Muscle of leg (tissue), 3 donors: ENCODE measurements at regions not wholly inside any gene's neighbourhood (a gene's known extent, or its start where the extent isn't known, plus 50 kb on each side); places are given as distances from the start of the nearest gene placed in this dataset.
A peak's percentile ranks its signal among the peaks of the same experiment; 100 is the strongest.

Experiments used
- DNase-seq: peaks from one replicate; pipeline ENCODE4 v3.0.0; 2013
- H3K27ac ChIP-seq: one replicate; pipeline ENCODE4 v1.5.1; 2013; ENCODE audit warnings: mild to moderate bottlenecking, low read length, control low read depth
- H3K27me3 ChIP-seq: one replicate; pipeline ENCODE4 v1.6.1; 2013; ENCODE audit warnings: low read length; ENCODE audit not compliant: control insufficient read depth, insufficient read depth
- H3K36me3 ChIP-seq: one replicate; pipeline ENCODE4 v1.6.1; 2013; ENCODE audit warnings: low read length; ENCODE audit not compliant: control insufficient read depth, insufficient read depth
- H3K4me1 ChIP-seq: one replicate; pipeline ENCODE4 v1.6.1; 2013; ENCODE audit warnings: low read length; ENCODE audit not compliant: control insufficient read depth, insufficient read depth
- H3K4me3 ChIP-seq: one replicate; pipeline ENCODE4 v1.5.1; 2013; ENCODE audit warnings: low read length, control low read depth
- H3K9me3 ChIP-seq: replicated peaks from 2 replicates; pipeline ENCODE4 v1.6.1; 2013; ENCODE audit warnings: low read depth, low read length; ENCODE audit not compliant: control insufficient read depth
- WGBS: methylation state at CpG from one replicate; pipeline ENCODE4 v1.1.5; 2013; ENCODE audit warnings: missing lambda C conversion rate; ENCODE audit not compliant: insufficient coverage; 5-methylcytosine and 5-hydroxymethylcytosine counted together

DNA sequence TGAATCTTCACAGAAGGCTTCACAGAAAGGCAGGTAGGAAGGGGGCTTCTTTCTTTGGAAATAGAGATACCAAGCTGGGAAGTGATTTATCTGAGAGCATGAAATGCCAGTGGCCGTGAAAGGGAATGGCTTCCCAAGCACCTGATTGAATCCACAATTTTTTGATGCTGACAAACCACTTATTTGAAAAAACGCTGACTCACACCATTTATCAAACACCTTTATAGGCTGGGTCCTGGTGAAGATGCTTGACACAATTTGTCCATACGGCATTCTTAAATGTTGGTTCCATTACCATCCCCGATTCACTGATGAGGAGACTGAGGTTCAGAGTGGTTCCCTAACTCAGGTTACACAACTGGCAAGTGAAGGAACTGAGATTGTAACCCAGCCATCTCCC lies 64.1 kb upstream of the POMGNT2 start:
- no peaks in the 10 kb centered on the region for H3K27me3 ChIP-seq
- WGBS: 83% methylated on average over 1 of the region's 4 CpGs
- H3K4me1 ChIP-seq: no peaks in the 10 kb centered on the region
- H3K4me3 ChIP-seq: no peak overlapping the region
- no peak overlapping the region for H3K27ac ChIP-seq
- DNase-seq: no peak
- peaks cover 15% of the 10 kb centered on the region for H3K9me3 ChIP-seq
- H3K36me3 ChIP-seq: no peaks in the 10 kb centered on the region

DNA sequence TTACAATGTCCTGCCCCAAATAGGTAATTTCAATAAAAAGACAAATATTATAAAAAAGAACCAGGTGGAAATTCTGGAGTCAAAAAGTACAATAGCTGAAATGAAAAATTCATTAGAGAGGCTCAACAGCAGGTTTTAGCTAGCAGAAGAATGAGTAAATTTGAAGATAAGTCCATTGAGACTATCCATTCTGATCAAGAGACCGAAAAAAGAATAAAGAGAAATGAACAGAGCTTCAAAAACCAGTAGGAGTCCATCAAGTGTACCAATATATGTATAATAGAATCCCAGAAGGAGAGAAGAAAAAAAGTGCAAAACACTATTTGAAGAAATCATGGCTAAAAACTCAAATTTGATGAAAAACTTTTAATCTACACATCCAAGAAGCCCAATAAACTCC lies 60.5 kb upstream of the POMGNT2 start:
- Histone ChIP-seq H3K27me3 (no peaks in the 10 kb centered on the region), H3K36me3 (no peaks in the 10 kb centered on the region), H3K4me1 (peaks cover 12% of the 10 kb centered on the region), H3K9me3 (peaks cover 9% of the 10 kb centered on the region), H3K4me3 (no peak overlapping the region), H3K27ac (no peak overlapping the region)
- DNase-seq: no peak
- no CpG with 5 or more reads among the region's 1 CpG for WGBS

DNA sequence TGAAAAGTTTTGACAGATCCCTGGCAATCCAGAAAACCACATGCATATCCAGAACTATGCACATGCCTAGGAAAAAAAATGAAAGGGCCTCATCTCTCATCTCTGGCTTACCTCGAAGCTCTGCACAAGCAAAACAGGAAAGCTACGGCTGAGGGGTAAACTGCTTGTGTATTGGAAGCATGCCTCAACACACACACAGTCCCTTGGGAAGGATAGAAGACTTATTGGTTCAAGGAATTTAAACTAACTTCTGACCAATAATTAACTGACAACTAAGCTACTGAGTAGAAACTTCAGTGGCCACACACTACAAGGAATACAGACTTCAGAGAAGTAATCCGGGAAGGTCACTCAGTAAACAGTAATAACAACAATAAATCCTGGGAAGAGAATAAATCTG lies 59.9 kb upstream of the POMGNT2 start:
- no peak for DNase-seq
- Histone ChIP-seq H3K4me1 (peaks cover 14% of the 10 kb centered on the region), H3K27ac (no peak overlapping the region), H3K4me3 (no peak overlapping the region), H3K9me3 (peaks cover 9% of the 10 kb centered on the region), H3K36me3 (no peaks in the 10 kb centered on the region), H3K27me3 (no peaks in the 10 kb centered on the region)
- WGBS: no CpG with 5 or more reads among the region's 3 CpGs

DNA sequence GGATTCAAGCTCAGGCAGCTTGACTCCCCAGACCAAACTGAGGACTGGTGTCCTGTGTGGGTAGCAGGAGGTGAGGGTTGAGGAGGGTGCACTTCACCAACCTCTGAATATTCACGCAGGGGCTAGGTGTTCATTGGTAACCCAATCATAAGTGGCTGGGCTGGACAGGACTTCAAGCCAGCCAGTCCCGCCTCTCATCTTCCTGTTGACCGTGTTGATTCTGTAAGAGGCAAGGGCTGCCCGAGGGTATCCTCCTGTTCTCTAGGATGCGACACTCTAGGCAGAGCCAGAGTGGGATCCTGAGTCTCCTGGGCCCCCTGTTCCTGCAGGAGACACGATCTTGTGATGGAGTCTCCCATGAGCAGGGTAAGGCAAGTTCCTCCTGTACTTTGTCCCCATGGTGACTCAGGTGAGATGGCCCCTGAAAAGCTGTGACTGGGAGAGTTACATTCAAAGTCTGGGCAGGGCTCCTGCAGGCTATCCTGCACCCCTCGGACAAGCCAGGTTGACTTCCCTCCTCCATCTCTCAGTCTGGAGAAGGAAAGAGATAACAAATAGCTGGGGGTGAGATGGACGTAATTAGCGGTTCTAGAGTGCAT lies 58.1 kb upstream of the POMGNT2 start:
- Histone ChIP-seq H3K9me3 (peaks cover 9% of the 10 kb centered on the region), H3K36me3 (no peaks in the 10 kb centered on the region), H3K4me3 (no peak overlapping the region), H3K27me3 (no peaks in the 10 kb centered on the region), H3K4me1 (peaks cover 16% of the 10 kb centered on the region), H3K27ac (no peak overlapping the region)
- WGBS: 74% methylated on average over 7 of the region's 9 CpGs
- no peak for DNase-seq

DNA sequence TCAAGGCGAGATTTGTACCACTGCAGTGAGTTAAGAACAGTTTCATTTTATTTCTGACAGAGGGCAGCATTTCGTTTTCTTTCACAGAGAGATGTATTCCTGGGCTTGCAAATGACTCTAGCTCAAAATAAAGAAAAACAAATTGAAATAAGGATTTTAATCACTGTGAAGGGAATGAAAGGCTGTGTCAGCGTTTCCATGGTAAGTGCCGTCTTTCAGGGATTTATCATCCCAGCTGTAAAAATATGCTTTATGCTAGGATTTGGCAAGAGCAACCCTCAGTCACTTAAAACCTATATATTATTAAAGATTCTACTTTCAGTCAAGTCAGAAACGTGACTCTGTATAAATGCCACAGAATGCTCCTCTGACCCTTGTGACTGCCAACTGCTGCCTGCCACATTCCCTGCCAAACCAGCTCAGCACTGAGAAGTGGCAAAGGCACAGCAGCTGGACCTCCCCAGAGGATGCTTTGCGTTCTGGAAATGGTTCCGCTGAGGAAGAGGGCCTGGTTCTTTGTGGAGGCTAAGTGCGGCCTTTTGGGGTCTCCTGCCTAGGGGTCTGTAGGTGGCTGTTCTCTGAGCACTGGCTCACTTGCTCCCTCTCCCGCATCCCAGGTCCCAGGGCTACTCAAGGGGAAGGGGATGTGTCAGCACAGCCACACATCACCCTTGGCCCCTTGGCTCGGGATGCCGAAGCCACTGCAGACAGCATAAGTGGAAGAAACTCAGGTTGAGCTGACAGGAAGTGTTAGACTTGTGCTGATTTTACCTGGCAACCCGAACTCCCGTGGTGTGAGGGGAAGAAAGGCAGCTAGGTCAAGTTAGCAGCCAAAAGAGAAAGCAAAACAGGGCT lies 56.6 kb upstream of the POMGNT2 start:
- peaks cover 9% of the 10 kb centered on the region for H3K9me3 ChIP-seq
- 19% methylated on average over 4 of the region's 13 CpGs for WGBS
- peak; percentile 79 for DNase-seq
- no peaks in the 10 kb centered on the region for H3K36me3 ChIP-seq
- H3K4me1 ChIP-seq: peaks cover 16% of the 10 kb centered on the region
- peak overlapping the region; percentile 60 for H3K27ac ChIP-seq
- H3K27me3 ChIP-seq: no peaks in the 10 kb centered on the region
- H3K4me3 ChIP-seq: no peak overlapping the region

DNA sequence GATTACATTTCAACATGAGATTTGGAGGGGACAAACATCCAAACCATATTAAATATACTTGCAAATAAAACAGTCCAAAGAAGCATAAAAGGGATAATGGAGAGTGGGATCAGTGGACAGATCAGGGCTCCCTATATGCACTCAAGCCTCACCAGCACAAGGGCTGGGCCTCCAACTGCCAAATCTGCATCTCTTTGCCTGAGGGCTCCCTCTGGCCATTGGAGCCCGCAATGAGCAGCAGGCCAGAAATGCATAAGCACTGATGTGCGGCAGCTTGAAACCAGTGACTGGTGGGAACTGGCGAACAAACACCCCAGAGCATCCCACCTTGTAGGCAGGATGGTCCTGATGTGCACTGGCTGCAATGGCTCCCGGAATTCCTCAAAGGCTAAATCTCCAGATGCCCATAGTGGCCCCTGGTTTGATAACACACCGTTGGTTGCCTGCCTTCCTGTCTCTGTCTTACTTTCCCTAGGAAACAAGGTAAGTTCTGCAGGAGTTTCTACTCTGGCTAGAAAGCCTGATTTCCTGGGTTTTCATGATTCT lies 55.9 kb upstream of the POMGNT2 start:
- no peaks in the 10 kb centered on the region for H3K36me3 ChIP-seq
- no peak for DNase-seq
- H3K4me1 ChIP-seq: peaks cover 16% of the 10 kb centered on the region
- WGBS: 65% methylated on average over 4 of the region's 5 CpGs
- peaks cover 6% of the 10 kb centered on the region for H3K9me3 ChIP-seq
- H3K27me3 ChIP-seq: no peaks in the 10 kb centered on the region
- H3K4me3 ChIP-seq: no peak overlapping the region
- H3K27ac ChIP-seq: no peak overlapping the region

DNA sequence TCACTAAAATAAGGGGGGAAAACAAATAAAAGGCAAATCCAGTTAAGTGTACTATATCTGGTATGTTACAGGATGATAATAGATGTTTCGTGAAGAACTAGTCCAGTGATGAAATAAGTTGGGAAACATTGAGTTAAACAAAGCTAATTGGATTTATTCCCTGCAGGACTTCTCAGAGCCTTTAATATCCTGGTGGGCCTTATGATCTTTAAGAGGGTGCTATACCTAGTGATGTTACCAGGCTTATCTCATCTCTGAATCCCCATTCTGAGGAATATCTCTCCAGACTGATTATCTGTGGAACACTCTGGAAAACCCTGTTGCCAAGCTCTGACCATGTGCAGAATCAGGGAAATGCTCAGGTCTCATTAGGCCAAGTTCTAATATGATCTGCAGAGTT lies 54.8 kb upstream of the POMGNT2 start:
- peaks cover 1% of the 10 kb centered on the region for H3K9me3 ChIP-seq
- H3K4me1 ChIP-seq: peaks cover 16% of the 10 kb centered on the region
- H3K27me3 ChIP-seq: no peaks in the 10 kb centered on the region
- DNase-seq: no peak
- no peak overlapping the region for H3K4me3 ChIP-seq
- H3K36me3 ChIP-seq: no peaks in the 10 kb centered on the region
- WGBS: 100% methylated on average over 1 of the region's 1 CpG
- no peak overlapping the region for H3K27ac ChIP-seq

GRCh38 chr3:43159876-43160255 lies 54.0 kb upstream of the POMGNT2 start:
- Histone ChIP-seq H3K36me3 (no peaks in the 10 kb centered on the region), H3K4me3 (no peak overlapping the region), H3K9me3 (no peaks in the 10 kb centered on the region), H3K27ac (no peak overlapping the region), H3K27me3 (no peaks in the 10 kb centered on the region), H3K4me1 (peaks cover 24% of the 10 kb centered on the region)
- DNase-seq: peak; percentile 40
- 80% methylated on average over 2 of the region's 3 CpGs for WGBS

DNA sequence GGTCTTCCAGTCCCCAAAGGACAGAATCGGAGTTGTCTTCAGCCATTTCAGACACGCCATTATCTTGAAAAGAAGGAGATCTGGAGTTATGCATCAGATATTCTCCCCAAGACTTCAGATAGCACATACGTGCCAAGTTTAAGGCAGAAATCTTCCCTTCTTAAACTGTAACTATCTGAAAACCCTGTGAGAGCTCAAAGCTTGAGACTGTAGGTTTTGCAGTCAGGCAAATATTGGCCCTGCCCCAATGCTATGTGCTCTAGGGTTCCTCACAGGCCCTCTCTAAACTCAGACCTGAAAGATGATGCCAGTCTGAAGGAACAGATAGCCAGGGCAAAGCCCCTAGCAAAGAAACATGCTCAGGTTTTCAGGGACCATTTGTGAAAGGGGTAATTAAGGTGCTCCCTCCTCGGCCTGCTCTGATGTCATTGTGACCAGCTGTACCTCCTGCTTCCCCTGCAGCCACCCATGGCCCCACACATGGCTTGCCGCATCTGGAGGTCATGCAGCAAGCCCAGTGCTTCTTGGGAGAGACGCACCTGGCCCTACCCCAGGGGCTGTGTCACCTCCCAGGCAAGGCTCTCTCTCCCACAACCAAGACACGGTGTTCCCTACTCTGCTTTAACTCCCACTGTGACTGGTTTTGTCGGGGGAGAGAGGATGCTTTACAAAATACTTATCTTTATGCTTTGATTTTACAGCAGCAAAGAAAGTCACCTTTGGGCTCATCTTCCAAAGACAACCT lies 53.4 kb upstream of the POMGNT2 start:
- Histone ChIP-seq H3K27me3 (no peaks in the 10 kb centered on the region), H3K36me3 (no peaks in the 10 kb centered on the region), H3K4me1 (peaks cover 29% of the 10 kb centered on the region), H3K4me3 (no peak overlapping the region), H3K9me3 (no peaks in the 10 kb centered on the region), H3K27ac (no peak overlapping the region)
- no peak for DNase-seq
- no CpG with 5 or more reads among the region's 8 CpGs for WGBS

GRCh38 chr3:43156812-43157455 lies 51.1 kb upstream of the POMGNT2 start:
- H3K27ac ChIP-seq: no peak overlapping the region
- H3K4me1 ChIP-seq: peaks cover 43% of the 10 kb centered on the region
- H3K36me3 ChIP-seq: no peaks in the 10 kb centered on the region
- WGBS: 68% methylated on average over 3 of the region's 5 CpGs
- no peaks in the 10 kb centered on the region for H3K9me3 ChIP-seq
- DNase-seq: no peak
- no peak overlapping the region for H3K4me3 ChIP-seq
- H3K27me3 ChIP-seq: no peaks in the 10 kb centered on the region
